Thymus (tissue), 11 donors: ENCODE measurements at regions not wholly inside any gene's neighbourhood (a gene's known extent, or its start where the extent isn't known, plus 50 kb on each side); places are given as distances from the start of the nearest gene placed in this dataset.

Experiments used
- DNase-seq, 9 donors: peaks; one replicate each; pipeline ENCODE4 v3.0.0-alpha.2; 2013; ENCODE audit warnings: low spot score in 9 of 9, low read depth in 6 of 9, missing footprints in 1 of 9
- H3K27ac ChIP-seq, 2 donors: one replicate each; pipeline ENCODE4 v1.5.1; 2013; ENCODE audit warnings: control low read depth in 1 of 2, low read depth in 1 of 2, low read length in 1 of 2, mild to moderate bottlenecking in 1 of 2, moderate library complexity in 1 of 2
- H3K27me3 ChIP-seq, 2 donors: one replicate each; pipeline ENCODE4 v1.5.1; 2013; ENCODE audit warnings: low read length in 1 of 2; ENCODE audit not compliant: control insufficient read depth in 2 of 2, insufficient read depth in 1 of 2
- H3K36me3 ChIP-seq, 2 donors: one replicate each; pipeline ENCODE4 v1.5.1; 2013; ENCODE audit warnings: low read length in 1 of 2, mild to moderate bottlenecking in 1 of 2, moderate library complexity in 1 of 2; ENCODE audit not compliant: control insufficient read depth in 2 of 2, insufficient read depth in 2 of 2
- H3K4me1 ChIP-seq, 2 donors: one replicate each; pipeline ENCODE4 v1.5.1; 2013; ENCODE audit warnings: low read length in 2 of 2; ENCODE audit not compliant: control insufficient read depth in 2 of 2, insufficient read depth in 2 of 2
- H3K4me3 ChIP-seq, 2 donors: one replicate each; pipeline ENCODE4 v1.5.1; 2013; ENCODE audit warnings: low read length in 2 of 2, control low read depth in 1 of 2, mild to moderate bottlenecking in 1 of 2
- H3K9me3 ChIP-seq, 2 donors: one replicate each; pipeline ENCODE4 v1.5.1; 2013; ENCODE audit warnings: low read length in 1 of 2, mild to moderate bottlenecking in 1 of 2; ENCODE audit not compliant: control insufficient read depth in 2 of 2, insufficient read depth in 1 of 2
- WGBS: extraction: QIAGEN DNeasy Blood & Tissue Kit; methylation state at CpG from one replicate; pipeline ENCODE4 v1.1.7; 2013; 5-methylcytosine and 5-hydroxymethylcytosine counted together
- donor health status: healthy.

GRCh38 chr3:73885862-73886261 lies 261.1 kb upstream of the PDZRN3 start:
- 88% methylated on average over 1 of the region's 1 CpG for WGBS
- no peak overlapping the region for H3K27ac ChIP-seq
- H3K36me3 ChIP-seq = no peaks in the 10 kb centered on the region
- H3K4me3 ChIP-seq = no peak overlapping the region
- H3K9me3 ChIP-seq = no peaks in the 10 kb centered on the region
- no peaks in the 10 kb centered on the region for H3K27me3 ChIP-seq
- no peak for DNase-seq
- no peaks in the 10 kb centered on the region for H3K4me1 ChIP-seq

GRCh38 chr3:73884361-73884760 lies 259.6 kb upstream of the PDZRN3 start:
- no peak overlapping the region for H3K27ac ChIP-seq
- no peak overlapping the region for H3K4me3 ChIP-seq
- H3K27me3 ChIP-seq = no peaks in the 10 kb centered on the region
- H3K9me3 ChIP-seq = no peaks in the 10 kb centered on the region
- H3K36me3 ChIP-seq = no peaks in the 10 kb centered on the region
- WGBS = 93% methylated on average over 3 of the region's 3 CpGs
- no peak for DNase-seq
- no peaks in the 10 kb centered on the region for H3K4me1 ChIP-seq

- H3K4me1 ChIP-seq = no peaks in the 10 kb centered on the region
- no peak for DNase-seq
- H3K4me3 ChIP-seq = no peak overlapping the region
- H3K27ac ChIP-seq = no peak overlapping the region
- no peaks in the 10 kb centered on the region for H3K36me3 ChIP-seq
- H3K9me3 ChIP-seq = no peaks in the 10 kb centered on the region
- H3K27me3 ChIP-seq = no peaks in the 10 kb centered on the region
These were observed 258.8 kb upstream of the PDZRN3 start for GRCh38 chr3:73883497-73883896.

- Histone ChIP-seq H3K27ac (no peak overlapping the region), H3K4me3 (no peak overlapping the region), H3K9me3 (no peaks in the 10 kb centered on the region), H3K4me1 (no peaks in the 10 kb centered on the region), H3K36me3 (no peaks in the 10 kb centered on the region), H3K27me3 (no peaks in the 10 kb centered on the region)
- DNase-seq = no peak
- 80% methylated on average over 4 of the region's 4 CpGs for WGBS
These were observed 250.0 kb upstream of the PDZRN3 start for GRCh38 chr3:73874606-73875369.

GRCh38 chr3:73874161-73874560 lies 249.4 kb upstream of the PDZRN3 start:
- Histone ChIP-seq H3K27me3 (no peaks in the 10 kb centered on the region), H3K4me3 (no peak overlapping the region), H3K36me3 (no peaks in the 10 kb centered on the region), H3K9me3 (no peaks in the 10 kb centered on the region), H3K4me1 (no peaks in the 10 kb centered on the region), H3K27ac (no peak overlapping the region)
- DNase-seq = no peak
- 87% methylated on average over 4 of the region's 4 CpGs for WGBS

GRCh38 chr3:73868688-73869315 lies 244.1 kb upstream of the PDZRN3 start:
- WGBS = 84% methylated on average over 3 of the region's 3 CpGs
- DNase-seq = no peak

GRCh38 chr3:73867524-73867923 lies 242.8 kb upstream of the PDZRN3 start:
- no peak for DNase-seq
- Histone ChIP-seq H3K4me3 (no peak overlapping the region), H3K4me1 (no peaks in the 10 kb centered on the region), H3K27ac (no peak overlapping the region), H3K36me3 (no peaks in the 10 kb centered on the region), H3K9me3 (no peaks in the 10 kb centered on the region), H3K27me3 (no peaks in the 10 kb centered on the region)
- 95% methylated on average over 3 of the region's 3 CpGs for WGBS

More at GRCh38 chr3:73868688-73869315, 244.1 kb upstream of the PDZRN3 start:
- H3K27me3 ChIP-seq = no peaks in the 10 kb centered on the region
- no peaks in the 10 kb centered on the region for H3K36me3 ChIP-seq
- no peaks in the 10 kb centered on the region for H3K4me1 ChIP-seq
- H3K9me3 ChIP-seq = no peaks in the 10 kb centered on the region
- no peak overlapping the region for H3K27ac ChIP-seq
- H3K4me3 ChIP-seq = no peak overlapping the region

- no peak for DNase-seq
- no peaks in the 10 kb centered on the region for H3K27me3 ChIP-seq
- no peaks in the 10 kb centered on the region for H3K36me3 ChIP-seq
- H3K27ac ChIP-seq = no peak overlapping the region
- WGBS = 63% methylated on average over 2 of the region's 2 CpGs
- no peaks in the 10 kb centered on the region for H3K9me3 ChIP-seq
- H3K4me3 ChIP-seq = no peak overlapping the region
- no peaks in the 10 kb centered on the region for H3K4me1 ChIP-seq
These were observed 242.1 kb upstream of the PDZRN3 start for GRCh38 chr3:73866846-73867245.

GRCh38 chr3:73863546-73864079 lies 238.9 kb upstream of the PDZRN3 start:
- 89% methylated on average over 5 of the region's 5 CpGs for WGBS
- Histone ChIP-seq H3K27ac (no peak overlapping the region), H3K36me3 (no peaks in the 10 kb centered on the region), H3K4me3 (no peak overlapping the region), H3K4me1 (no peaks in the 10 kb centered on the region), H3K27me3 (no peaks in the 10 kb centered on the region), H3K9me3 (no peaks in the 10 kb centered on the region)
- no peak for DNase-seq
